ENCODE measurements at regions not wholly inside any gene's neighbourhood (a gene's known extent, or its start where the extent isn't known, plus 50 kb on each side); places are given as distances from the start of the nearest gene placed in this dataset.

GRCh38 chr16:60852635-60853034, 1183.6 kb downstream of the CDH8 start:
- in situ Hi-C loops (cut with MboI; ENCODE audit: low pct_unique_long_range_greater_than_20kb in 2 of 9, low sequenced_read_pairs in 9 of 9, unreplicated experiment in 9 of 9): no loop called here
- no peaks in the 10 kb centered on the region for H3K4me1 ChIP-seq (replicated peaks in 1 of 2)
- H3K4me3 ChIP-seq: no peak overlapping the region
- WGBS, 10 experiments: 0 to 93% (median 67%) methylated on average over 2 to 3 of the region's 3 CpGs
- no peak for ATAC-seq (replicated peaks in 6 of 8)
- no peak overlapping the region for H3K27ac ChIP-seq

- in situ Hi-C loops (cut with MboI; ENCODE audit: low pct_unique_long_range_greater_than_20kb in 2 of 9, low sequenced_read_pairs in 9 of 9, unreplicated experiment in 9 of 9): no loop called here
- no peaks in the 10 kb centered on the region for H3K4me1 ChIP-seq (replicated peaks in 1 of 2)
- no peak for ATAC-seq (replicated peaks in 6 of 8)
- no peak overlapping the region for H3K4me3 ChIP-seq
- 0 to 92% (median 67%) methylated on average over 1 to 2 of the region's 2 CpGs; no CpG with 5 or more reads in 1 of the 10 experiments for WGBS, 10 experiments
- H3K27ac ChIP-seq: no peak overlapping the region
Observed at GRCh38 chr16:60821661-60822060, 1214.6 kb downstream of the CDH8 start.

- Histone ChIP-seq H3K4me1 (replicated peaks in 1 of 2) (no peaks in the 10 kb centered on the region), H3K4me3 (no peak overlapping the region), H3K27ac (no peak overlapping the region)
- in situ Hi-C loops (cut with MboI; ENCODE audit: low pct_unique_long_range_greater_than_20kb in 2 of 9, low sequenced_read_pairs in 9 of 9, unreplicated experiment in 9 of 9): no loop called here
- WGBS, 10 experiments: 40 to 83% (median 78%) methylated on average over 1 to 2 of the region's 2 CpGs; no CpG with 5 or more reads in 2 of the 10 experiments
- ATAC-seq (replicated peaks in 6 of 8): no peak
Observed at GRCh38 chr16:60820361-60820760, 1215.9 kb downstream of the CDH8 start.

- no peak for ATAC-seq (replicated peaks in 6 of 8)
- WGBS, 10 experiments: 0 to 86% (median 65%) methylated on average over 1 of the region's 1 CpG; no CpG with 5 or more reads in 2 of the 10 experiments
- Histone ChIP-seq H3K4me3 (no peak overlapping the region), H3K27ac (no peak overlapping the region), H3K4me1 (replicated peaks in 1 of 2) (no peaks in the 10 kb centered on the region)
- in situ Hi-C loops (cut with MboI; ENCODE audit: low pct_unique_long_range_greater_than_20kb in 2 of 9, low sequenced_read_pairs in 9 of 9, unreplicated experiment in 9 of 9): no loop called here
Observed at GRCh38 chr16:60818465-60818864, 1217.8 kb downstream of the CDH8 start.

DNA sequence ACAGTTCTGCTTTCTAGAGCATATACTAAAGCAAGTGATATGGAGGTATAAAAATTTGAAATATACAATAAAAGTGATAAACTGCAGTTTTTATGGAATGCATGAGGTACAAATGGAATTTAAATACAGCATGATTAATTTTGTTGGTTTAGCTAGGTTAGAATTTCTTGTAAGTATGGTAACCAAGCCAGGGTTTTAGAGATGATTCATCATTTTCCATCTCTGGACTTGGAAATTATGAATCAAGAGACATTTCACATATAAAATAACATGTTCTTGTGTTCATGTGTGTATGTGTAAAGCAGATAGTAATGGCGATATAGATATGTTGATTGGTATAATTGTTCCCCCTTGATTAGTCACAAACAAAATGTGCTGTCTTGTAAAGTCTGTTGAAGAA, 1219.8 kb downstream of the CDH8 start:
- Histone ChIP-seq H3K4me3 (no peak overlapping the region), H3K27ac (no peak overlapping the region), H3K4me1 (replicated peaks in 1 of 2) (no peaks in the 10 kb centered on the region)
- in situ Hi-C loops (cut with MboI; ENCODE audit: low pct_unique_long_range_greater_than_20kb in 2 of 9, low sequenced_read_pairs in 9 of 9, unreplicated experiment in 9 of 9): no loop called here
- ATAC-seq (replicated peaks in 6 of 8): no peak
- 0 to 100% (median 80%) methylated on average over 1 of the region's 1 CpG; no CpG with 5 or more reads in 3 of the 10 experiments for WGBS, 10 experiments

DNA sequence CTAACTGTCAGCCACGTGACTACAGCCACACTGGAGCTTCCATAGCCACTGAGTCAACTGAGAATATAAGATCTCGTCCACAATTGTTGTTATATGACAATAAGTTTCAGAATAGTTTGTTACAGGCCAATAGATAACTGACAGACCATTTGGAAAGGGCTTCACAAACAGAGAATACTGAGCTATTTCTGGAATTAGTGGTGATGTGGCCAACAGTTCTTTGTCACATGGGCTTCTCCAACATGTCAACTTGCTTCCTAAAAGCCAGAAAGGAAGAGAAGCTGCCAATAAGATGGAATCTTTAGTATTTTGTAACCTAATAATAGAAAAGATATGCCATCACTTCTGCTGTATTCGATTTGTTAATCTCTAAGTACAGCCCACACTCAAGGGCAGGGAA, 1220.4 kb downstream of the CDH8 start:
- ATAC-seq (replicated peaks in 6 of 8): no peak
- in situ Hi-C loops (cut with MboI; ENCODE audit: low pct_unique_long_range_greater_than_20kb in 2 of 9, low sequenced_read_pairs in 9 of 9, unreplicated experiment in 9 of 9): no loop called here

DNA sequence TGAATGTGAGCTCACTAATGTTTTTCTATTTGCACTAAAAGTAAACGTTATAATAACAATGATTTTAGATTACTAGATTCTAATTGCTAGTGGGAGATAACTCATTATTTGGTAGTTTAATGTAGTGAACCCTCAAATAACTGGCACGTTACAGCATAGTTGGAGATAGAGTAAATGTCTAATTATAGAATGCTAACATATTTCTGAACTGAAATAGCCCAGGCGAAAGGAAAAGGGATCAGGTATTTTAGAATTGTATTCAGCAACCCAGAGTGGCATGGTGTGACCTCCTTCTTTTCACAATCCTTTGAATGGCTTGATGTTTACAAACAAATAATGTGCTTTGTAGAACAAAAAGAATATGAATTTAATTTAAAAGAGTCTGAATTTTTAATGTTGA, 1221.2 kb downstream of the CDH8 start:
- no peak overlapping the region for H3K4me3 ChIP-seq
- ATAC-seq (replicated peaks in 6 of 8): no peak
- in situ Hi-C loops (cut with MboI; ENCODE audit: low pct_unique_long_range_greater_than_20kb in 2 of 9, low sequenced_read_pairs in 9 of 9, unreplicated experiment in 9 of 9): no loop called here

More for the DNA sequence above, 1220.4 kb downstream of the CDH8 start:
- no peak overlapping the region for H3K27ac ChIP-seq
- no peak overlapping the region for H3K4me3 ChIP-seq
- no peaks in the 10 kb centered on the region for H3K4me1 ChIP-seq (replicated peaks in 1 of 2)
- WGBS, 10 experiments: 0 to 90% (median 29%) methylated on average over 1 to 3 of the region's 3 CpGs; no CpG with 5 or more reads in 2 of the 10 experiments

DNA sequence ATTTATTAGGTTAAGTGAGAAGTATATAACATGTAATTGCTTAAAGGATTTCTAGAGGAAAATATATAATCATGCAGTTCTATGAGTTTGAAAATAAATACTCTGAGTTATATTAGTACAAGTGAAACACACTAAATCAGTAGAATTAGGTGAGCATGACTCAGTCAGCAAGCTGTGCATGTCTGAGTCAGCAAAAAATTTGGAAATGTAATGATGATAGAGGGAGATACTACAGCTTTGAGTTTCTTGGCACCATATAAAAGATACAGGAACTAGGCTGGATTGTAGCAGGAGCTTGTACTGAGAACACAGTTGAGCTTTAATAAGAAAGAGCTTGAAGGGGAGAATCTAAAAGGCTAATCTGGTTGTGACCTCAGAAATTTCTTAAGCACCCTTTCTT, 1224.6 kb downstream of the CDH8 start:
- no peak overlapping the region for H3K4me3 ChIP-seq
- in situ Hi-C loops (cut with MboI; ENCODE audit: low pct_unique_long_range_greater_than_20kb in 2 of 9, low sequenced_read_pairs in 9 of 9, unreplicated experiment in 9 of 9): no loop called here
- H3K4me1 ChIP-seq (replicated peaks in 1 of 2): no peaks in the 10 kb centered on the region
- no peak overlapping the region for H3K27ac ChIP-seq
- ATAC-seq (replicated peaks in 6 of 8): no peak

More for the DNA sequence above, 1221.2 kb downstream of the CDH8 start:
- no peak overlapping the region for H3K27ac ChIP-seq
- WGBS, 10 experiments: 0 to 86% (median 68%) methylated on average over 2 to 3 of the region's 3 CpGs
- H3K4me1 ChIP-seq (replicated peaks in 1 of 2): no peaks in the 10 kb centered on the region

DNA sequence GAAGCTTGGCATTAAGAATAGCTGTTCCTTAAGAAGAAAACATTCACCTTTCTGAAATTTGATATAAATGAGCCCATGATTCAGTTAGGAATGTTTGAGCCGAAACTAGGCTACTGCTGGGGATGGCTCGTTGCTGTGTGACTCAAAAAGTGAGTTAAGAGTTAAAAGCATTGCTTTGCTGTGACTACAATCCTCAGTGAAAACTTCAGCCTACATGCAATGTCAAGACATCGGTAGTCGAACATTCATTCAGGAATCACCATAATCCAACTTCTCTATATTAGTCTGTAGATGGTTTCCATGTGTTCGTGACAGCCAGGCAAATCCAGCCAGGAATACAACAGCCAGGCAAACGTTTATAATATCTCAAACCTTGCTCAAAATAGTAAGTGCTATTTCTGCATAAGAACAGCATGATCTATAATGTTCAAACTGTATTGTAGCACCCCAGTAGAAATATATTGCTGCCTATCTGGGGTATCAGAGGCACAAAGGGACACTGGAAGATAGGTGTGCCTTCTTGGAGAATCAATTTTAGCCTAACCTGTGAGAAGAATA, 1225.1 kb downstream of the CDH8 start:
- in situ Hi-C loops (cut with MboI; ENCODE audit: low pct_unique_long_range_greater_than_20kb in 2 of 9, low sequenced_read_pairs in 9 of 9, unreplicated experiment in 9 of 9): no loop called here
- WGBS, 10 experiments: 0 to 90% (median 64%) methylated on average over 2 to 6 of the region's 6 CpGs; no CpG with 5 or more reads in 1 of the 10 experiments
- H3K27ac ChIP-seq: no peak overlapping the region

DNA sequence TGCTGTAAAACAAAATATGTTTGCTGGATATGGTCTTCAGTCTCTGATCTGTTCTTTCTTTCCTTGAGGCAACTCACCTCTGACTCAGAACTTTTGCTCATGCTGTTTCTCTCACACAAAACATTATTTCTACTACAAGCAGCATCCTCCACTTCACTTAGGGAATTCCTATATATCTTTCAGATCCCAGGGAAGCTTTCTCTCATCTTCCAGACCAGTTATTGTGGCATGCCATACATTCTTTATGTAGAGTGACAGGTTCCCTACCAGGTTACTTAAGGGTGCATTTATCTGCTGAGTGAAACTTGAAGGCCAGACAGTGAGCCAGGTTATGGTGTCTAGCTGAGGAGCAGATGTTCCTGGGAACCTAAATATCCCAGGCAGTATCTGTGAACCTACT, 1226.0 kb downstream of the CDH8 start:
- no peak overlapping the region for H3K4me3 ChIP-seq
- H3K4me1 ChIP-seq (replicated peaks in 1 of 2): no peaks in the 10 kb centered on the region
- in situ Hi-C loops (cut with MboI; ENCODE audit: low pct_unique_long_range_greater_than_20kb in 2 of 9, low sequenced_read_pairs in 9 of 9, unreplicated experiment in 9 of 9): no loop called here
- no peak for ATAC-seq (replicated peaks in 6 of 8)
- no peak overlapping the region for H3K27ac ChIP-seq

More for the DNA sequence above, 1225.1 kb downstream of the CDH8 start:
- Histone ChIP-seq H3K4me3 (no peak overlapping the region), H3K4me1 (replicated peaks in 1 of 2) (no peaks in the 10 kb centered on the region)
- no peak for ATAC-seq (replicated peaks in 6 of 8)

GRCh38 chr16:60792437-60792836, 1243.8 kb downstream of the CDH8 start:
- Histone ChIP-seq H3K4me3 (no peak overlapping the region), H3K4me1 (replicated peaks in 1 of 2) (no peaks in the 10 kb centered on the region), H3K27ac (no peak overlapping the region)
- ATAC-seq (replicated peaks in 6 of 8): no peak
- in situ Hi-C loops (cut with MboI; ENCODE audit: low pct_unique_long_range_greater_than_20kb in 2 of 9, low sequenced_read_pairs in 9 of 9, unreplicated experiment in 9 of 9): no loop called here
- 0 to 100% (median 50%) methylated on average over 1 to 2 of the region's 2 CpGs for WGBS, 10 experiments

- no peak overlapping the region for H3K4me3 ChIP-seq
- no peaks in the 10 kb centered on the region for H3K4me1 ChIP-seq (replicated peaks in 1 of 2)
- in situ Hi-C loops (cut with MboI; ENCODE audit: low pct_unique_long_range_greater_than_20kb in 2 of 9, low sequenced_read_pairs in 9 of 9, unreplicated experiment in 9 of 9): no loop called here
- no peak for ATAC-seq (replicated peaks in 6 of 8)
- no peak overlapping the region for H3K27ac ChIP-seq
Observed at GRCh38 chr16:60788631-60789030, 1247.6 kb downstream of the CDH8 start.

GRCh38 chr16:60776281-60776680, 1260.0 kb downstream of the CDH8 start:
- Histone ChIP-seq H3K4me1 (replicated peaks in 1 of 2) (no peaks in the 10 kb centered on the region), H3K27ac (no peak overlapping the region), H3K4me3 (no peak overlapping the region)
- 6 to 100% (median 82%) methylated on average over 1 to 3 of the region's 3 CpGs for WGBS, 10 experiments
- in situ Hi-C loops (cut with MboI; ENCODE audit: low pct_unique_long_range_greater_than_20kb in 2 of 9, low sequenced_read_pairs in 9 of 9, unreplicated experiment in 9 of 9): no loop called here
- no peak for ATAC-seq (replicated peaks in 6 of 8)

DNA sequence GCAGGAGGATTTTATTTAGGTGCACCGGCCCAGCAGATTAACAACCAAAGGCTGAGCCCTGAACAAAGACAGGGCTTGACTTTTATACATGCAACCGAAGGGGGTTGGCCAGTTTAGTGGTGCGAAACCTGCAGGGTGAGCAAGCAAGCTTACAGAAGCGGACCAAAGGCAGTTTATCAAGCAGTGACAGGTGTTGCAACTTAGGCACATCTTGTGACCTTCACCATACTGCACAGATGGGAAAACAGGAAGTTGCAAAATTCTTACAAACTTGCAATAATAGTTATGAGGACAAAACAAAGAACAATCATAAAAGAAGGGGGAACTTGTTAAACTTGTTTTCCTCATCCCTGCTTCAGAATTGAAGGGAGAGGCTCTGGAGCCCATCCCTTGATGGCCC, 1265.1 kb downstream of the CDH8 start:
- 0 to 100% (median 89%) methylated on average over 1 to 4 of the region's 4 CpGs; no CpG with 5 or more reads in 3 of the 10 experiments for WGBS, 10 experiments
- in situ Hi-C loops (cut with MboI; ENCODE audit: low pct_unique_long_range_greater_than_20kb in 2 of 9, low sequenced_read_pairs in 9 of 9, unreplicated experiment in 9 of 9): no loop called here
- ATAC-seq (replicated peaks in 6 of 8): no peak
- Histone ChIP-seq H3K27ac (no peak overlapping the region), H3K4me3 (no peak overlapping the region), H3K4me1 (replicated peaks in 1 of 2) (no peaks in the 10 kb centered on the region)
